Activated CD8-positive, alpha-beta memory T cell treated with anti-CD3 and anti-CD28 coated beads, Interleukin-2, amount 50 U/mL, for 48 hours (primary cell): ENCODE measurements at regions not wholly inside any gene's neighbourhood (a gene's known extent, or its start where the extent isn't known, plus 50 kb on each side); places are given as distances from the start of the nearest gene placed in this dataset.

ENCODE experiments used
- DNase-seq: peaks from one replicate; pipeline ENCODE4 v3.0.0-alpha.2; 2020

DNA sequence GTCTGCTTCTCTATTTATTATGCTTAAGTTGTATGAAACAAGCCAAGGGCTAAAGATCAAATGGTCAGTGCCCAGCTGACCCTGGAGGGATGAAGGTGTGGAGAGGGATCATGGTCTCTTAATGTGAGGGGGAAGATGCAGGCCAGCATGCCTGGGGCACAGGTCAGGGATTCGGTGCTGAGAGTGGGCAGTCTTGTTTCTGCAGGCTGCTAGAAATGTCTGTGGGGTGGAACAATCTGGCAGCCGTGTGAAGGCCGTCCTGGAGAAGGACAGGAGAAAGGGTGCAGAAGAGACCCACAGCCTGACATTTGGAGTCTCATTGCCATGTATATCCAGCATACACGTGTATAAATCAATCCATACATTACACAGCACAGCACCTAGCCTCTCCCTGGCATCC is 258.3 kb upstream of the MOCS1 start:
- DNase-seq, result no peak

DNA sequence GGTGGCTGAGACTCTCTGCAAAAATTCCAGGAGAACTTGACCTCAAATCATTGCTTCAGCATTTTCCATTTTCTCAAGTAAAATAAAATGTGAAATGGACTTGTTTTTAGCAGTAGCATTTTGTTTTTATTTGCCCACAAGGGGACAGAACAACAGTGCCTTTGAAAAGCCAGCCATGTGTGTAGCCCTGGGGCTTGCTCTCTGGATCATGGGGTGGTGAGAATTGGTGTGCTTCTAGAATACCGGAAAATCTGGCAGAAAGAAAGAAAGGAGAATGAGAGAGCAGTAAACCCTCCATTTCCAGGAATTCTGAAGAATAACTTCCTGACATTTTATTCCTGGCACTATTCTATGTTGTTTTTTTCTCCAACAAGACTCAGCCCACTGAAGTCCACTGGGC is 254.7 kb upstream of the MOCS1 start:
- no peak for DNase-seq

DNA sequence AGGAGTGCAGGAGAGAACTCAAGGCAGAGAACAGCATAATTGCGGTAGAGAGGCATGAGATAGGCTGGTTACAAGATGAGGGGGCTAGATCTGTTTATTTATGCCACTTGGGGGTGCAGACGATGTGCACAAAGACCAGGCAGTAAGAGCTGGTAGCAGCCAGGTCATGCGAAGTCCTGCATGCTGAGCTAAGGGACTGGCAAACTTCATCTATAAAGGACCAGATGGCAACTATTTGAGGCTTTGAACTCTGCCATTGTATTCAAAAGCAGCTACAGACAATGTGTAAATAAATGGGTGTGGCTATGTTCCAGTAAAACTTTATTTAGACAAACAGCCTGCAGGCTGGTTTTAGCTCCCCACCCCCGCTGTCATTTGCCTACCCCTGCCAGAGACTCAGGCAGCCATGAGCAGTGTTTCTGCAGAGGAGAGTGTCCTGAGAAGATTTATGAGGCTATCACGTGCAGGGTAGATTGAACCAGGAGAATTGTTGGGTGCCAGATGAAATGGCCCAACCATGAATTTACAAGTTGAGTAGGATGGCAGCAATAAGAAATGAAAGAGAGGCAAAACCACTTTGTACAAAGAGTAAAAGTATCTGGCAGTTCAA is 253.4 kb upstream of the MOCS1 start:
- no peak for DNase-seq

DNA sequence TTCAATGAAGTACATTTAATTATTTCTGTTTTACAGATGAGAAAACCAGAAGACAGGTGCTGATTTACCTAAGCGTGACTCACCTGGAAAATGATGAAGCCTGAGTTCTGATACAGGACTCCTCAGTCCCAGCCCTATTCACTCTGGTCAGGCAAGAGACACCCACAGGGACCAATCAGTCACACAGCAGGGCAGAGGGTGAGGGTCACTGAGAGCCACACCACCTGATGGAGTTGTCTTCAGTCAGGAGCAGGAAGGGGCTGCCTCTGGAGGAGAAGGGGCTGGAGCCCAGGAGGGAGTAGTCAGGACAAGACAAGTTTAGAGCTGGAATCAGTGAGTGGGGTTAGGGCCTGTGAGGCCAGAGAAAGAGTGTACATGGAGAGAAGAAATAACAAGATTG is 251.2 kb upstream of the MOCS1 start:
- no peak for DNase-seq

DNA sequence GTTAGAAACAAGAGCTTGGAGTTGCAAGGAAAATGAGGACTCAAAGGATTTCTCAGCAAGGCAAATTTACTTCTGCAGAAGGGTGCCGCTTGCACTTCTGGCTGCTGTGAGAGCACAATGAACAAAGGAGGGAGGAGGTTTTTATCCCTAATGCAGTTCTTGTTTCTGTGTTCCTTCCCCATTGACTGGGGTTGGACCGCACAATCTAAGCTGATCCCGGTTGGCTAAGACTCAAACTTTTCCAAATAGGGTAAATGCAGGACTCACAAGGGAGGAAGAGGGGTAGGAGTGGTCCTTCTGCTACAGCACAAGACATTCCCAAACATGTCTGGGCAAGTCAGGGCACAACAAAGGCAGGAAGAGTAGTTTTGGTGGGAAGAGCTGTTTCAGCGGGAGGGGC is 249.6 kb upstream of the MOCS1 start:
- DNase-seq, result no peak

GRCh38 chr6:40181367-40181766 is 247.1 kb upstream of the MOCS1 start:
- DNase-seq, result no peak

DNA sequence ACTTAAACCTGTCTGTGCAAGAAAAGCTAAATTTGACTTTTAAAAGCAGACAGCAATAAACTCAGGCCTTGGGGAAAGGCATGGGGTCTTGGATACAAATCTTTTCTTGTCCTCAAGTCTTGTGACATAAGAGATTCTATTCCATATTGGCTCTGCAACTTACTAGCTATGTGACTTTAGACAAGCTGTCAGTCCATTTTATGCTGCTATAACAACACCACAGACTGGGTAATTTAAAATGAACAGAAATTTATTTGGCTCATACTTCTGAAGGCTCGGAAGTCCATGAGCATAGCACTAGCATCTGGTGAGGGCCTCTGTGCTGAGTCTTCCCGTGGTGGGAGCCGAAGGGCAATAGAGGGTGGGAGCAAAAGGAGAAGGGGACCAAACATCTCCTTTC is 246.0 kb upstream of the MOCS1 start:
- no peak for DNase-seq

DNA sequence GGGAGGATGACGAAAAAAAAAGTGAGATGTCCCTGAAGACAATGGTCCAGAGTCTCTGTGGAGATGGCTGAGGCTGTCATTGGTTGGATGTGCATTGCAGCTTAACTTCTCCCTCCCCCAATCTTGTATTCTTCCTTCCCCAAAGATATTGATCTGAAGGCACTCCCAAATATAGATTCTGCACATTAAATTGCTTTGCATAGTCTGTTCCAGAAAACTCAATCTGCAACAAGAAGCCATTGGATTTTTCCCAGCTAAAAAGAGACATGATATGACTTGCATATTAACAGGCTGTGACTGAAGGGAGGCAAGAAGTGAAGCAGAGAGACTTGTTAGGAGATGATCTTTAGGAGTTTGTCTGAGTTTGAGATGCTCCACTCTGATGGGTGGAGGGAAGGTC is 245.2 kb upstream of the MOCS1 start:
- DNase-seq, result no peak

GRCh38 chr6:40177598-40177997 is 243.3 kb upstream of the MOCS1 start:
- no peak for DNase-seq

GRCh38 chr6:40176152-40176551 is 241.9 kb upstream of the MOCS1 start:
- no peak for DNase-seq

GRCh38 chr6:40172272-40172671 is 238.0 kb upstream of the MOCS1 start:
- DNase-seq, result no peak

GRCh38 chr6:40171343-40171742 is 237.1 kb upstream of the MOCS1 start:
- no peak for DNase-seq

GRCh38 chr6:40170856-40171255 is 236.6 kb upstream of the MOCS1 start:
- DNase-seq, result no peak

DNA sequence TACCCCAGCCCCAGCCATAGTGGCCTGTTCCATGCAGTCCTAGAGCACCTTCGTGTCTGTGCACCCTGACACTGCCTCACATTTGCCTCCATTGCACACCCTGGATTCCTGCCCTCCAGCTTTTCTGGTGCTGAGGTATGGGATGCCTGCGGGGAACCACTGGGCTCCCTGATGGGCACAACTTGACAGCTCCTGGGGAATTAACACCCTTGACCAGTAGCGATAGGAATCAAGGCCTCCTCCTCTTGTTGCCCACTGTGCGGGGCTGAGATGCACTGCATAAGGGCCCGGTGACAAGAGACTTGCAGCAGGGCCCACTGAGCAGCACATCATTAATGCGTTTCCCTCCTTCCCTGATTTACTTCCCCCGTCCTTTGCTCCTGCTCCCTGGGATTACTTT is 235.6 kb upstream of the MOCS1 start:
- DNase-seq, result no peak

DNA sequence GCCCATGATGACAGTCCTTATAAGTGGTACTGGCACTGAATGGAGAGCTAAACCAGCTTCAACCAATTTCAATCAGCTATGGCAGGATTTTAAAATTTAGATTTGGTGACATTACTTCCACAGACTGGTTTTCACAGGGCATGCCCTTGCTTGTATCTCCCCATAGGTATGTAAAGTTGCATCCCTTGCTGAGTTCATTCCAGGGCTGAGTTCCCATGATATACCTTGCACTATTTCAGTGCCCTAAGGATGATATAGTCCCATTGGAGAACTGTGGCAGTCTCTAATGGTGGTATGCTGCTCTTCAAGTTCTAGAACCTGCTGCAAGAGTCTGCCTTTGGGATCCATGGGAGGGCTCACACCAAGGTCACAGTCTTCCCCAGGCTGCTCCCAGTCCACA is 232.7 kb upstream of the MOCS1 start:
- DNase-seq, result no peak

DNA sequence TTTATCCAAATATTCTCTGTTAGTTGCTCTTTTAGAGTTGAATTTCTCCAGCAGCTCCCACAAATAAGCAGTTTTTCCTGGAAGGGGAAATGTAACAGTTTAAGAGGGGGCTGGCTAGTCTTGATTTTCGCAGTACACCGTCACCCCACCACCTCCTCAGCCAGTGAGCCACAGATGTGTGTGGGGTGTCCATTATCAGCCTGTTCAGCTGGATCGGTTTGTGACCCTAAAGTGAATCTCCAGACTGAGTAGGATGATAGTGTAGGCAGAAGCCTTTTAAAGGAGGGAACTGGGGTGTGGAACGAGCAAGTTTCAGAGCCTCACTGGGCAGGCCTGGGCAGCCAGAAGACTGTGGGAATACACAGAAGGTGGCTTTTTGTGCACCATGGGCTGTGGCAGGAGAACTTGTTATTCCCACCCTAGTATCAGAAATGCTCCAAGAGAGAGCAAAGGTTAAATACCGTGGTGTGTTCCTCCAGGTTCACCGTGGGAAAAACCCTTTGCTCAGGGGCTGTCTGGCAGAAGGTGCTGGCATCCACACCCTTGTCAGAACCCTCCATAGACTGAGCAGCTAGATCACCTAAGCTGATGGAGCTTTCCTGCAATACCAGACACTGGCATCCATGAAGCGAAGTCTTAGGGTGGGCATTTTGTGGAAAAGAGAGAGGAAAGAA is 230.9 kb upstream of the MOCS1 start:
- DNase-seq, result no peak

DNA sequence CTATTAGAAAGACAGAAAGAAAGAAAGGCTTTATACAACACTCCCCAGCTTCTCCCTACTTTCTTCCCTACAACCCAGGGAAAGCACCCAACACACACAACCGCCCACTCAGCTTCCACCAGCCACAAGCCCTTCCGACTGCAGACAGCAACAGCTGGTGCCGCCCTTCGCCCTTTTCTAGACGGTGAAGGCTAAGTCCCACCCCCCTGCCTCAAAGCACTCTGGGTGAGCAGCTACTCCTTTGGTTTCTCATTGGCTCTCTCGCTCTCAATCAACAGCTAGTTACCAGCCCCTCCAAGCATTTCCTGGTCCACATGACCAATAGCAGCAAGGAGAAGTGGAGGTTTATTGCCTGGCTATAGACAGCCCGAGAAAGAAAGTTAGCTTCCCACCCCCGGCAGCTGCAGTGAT is 230.1 kb upstream of the MOCS1 start:
- no peak for DNase-seq

DNA sequence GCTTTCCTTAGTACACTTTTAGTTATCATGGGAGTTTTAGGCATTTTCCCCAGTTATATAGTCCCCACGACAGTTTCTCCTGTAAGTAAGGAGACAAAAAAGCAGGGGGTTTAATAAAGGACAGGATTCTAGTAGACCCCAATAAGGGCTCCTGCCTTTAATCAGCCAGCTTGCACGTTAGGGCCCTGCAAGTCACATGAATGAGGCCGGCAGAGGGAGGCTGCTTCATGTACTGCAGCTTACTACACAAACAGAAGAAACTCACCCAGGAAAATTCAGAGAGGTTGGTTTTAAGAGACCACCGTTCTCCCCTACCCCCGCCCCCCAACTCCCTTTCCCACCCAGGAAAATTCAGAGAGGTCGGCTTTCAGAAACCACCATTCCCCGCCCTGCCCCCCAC is 229.7 kb upstream of the MOCS1 start:
- no peak for DNase-seq

DNA sequence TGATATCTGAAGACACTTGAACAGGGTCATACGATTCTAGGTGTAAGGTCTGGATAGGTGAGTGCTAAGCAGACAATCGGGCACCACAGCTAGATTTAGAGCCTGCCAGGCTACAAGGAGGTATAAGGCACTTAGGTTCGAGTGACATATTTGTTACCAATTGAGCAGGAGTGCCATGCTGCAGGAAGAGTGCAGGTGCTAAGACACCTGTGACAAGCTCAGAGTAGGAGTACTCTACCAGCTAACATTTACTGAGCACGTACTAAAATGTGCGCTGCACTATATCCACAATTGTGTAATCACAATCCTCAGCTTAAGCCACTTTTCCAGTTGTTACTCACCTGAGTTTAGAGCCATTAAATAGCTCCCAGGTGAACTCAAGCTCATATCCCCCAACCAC is 227.8 kb upstream of the MOCS1 start:
- DNase-seq, result no peak

- no peak for DNase-seq
These were observed 226.6 kb upstream of the MOCS1 start for GRCh38 chr6:40160826-40161225.

DNA sequence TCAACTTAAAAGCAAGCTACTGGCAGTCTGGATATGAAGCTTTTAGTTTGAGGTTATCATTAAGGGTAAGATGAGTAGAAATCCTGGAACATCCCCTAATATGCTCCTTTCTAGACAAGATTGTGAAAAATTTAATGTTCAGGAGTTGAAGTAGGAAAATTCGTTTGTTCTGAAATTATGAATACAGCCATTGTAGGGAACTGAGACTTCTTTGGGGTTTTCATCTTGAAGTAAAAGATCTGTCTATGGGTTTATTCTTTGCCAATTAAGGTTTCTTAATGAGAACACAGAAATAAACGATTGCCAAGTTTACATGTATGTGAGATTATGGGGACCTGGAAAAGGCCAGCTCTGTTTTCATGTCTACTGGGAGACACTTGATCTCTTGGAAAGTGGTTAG is 225.6 kb upstream of the MOCS1 start:
- DNase-seq, result no peak

DNA sequence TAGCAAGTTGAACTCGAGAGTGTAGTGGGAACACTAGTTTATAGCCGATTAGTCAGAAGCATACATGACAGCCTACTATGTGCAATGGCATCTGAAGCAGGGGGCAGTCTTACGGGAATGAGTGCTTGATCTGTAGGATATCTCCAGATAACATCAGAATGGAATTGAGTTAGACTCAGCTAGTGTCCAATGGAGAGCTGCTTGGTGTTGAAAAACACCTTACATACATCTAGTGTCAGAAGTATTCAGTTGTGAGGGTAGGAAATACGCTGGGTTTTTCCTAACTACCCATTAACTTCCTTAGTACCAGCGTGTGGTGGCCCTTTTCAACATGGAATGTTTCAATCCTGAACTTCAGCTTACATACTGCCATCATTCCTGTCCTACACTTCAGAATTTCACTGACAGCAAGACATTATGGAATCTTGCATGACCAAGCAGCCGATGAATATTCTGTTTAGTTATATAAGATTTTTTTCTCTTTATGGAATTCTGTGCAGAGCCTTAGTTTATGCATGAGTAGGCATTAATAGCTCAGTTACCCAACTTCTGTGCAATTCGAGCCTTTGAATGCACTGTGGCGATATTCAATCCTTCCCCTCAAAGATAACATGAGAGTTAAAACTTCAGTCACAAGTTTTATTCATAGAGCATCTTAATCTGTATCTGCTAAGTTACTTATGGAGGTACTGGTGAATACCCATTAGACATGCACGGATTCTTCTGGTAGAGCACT is 218.6 kb upstream of the MOCS1 start:
- no peak for DNase-seq

- DNase-seq, result no peak
These were observed 217.9 kb upstream of the MOCS1 start for GRCh38 chr6:40152196-40152595.

DNA sequence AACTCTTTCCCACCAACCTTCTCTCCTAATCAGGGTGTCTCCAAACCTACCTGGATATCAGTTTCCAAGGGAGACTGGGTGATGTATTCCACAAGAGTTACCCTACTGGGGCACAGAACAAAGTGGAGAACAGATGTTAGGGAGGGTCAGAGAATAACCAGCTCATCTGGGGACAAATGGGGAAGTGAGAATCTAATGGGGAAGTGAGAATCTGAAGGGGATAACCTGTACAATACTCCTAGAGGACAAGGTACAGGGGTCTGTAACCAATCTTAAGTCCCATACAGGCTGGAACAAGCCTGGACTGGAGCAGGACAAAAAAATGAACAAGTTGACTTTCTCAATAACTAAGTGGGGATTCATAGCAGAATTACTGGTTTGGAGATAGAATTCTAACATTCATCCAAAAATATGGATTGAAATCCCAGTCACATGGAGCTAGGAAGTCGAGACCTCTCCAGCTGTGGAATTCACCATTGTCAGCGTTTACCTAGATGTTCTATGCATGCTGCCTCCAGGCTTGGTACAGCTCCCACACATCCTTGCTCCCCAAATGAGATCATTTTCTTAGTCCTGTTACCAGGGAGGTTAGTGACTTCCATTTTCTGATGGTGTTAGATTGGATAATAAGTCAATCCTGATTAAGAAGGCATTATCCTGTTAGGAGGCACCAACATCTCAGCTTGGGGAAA is 214.8 kb upstream of the MOCS1 start:
- no peak for DNase-seq
